NCI-H524 treated with DMSO at 0.1 percent for 48 hours (cell line): ENCODE measurements at regions not wholly inside any gene's neighbourhood (a gene's known extent, or its start where the extent isn't known, plus 50 kb on each side); places are given as distances from the start of the nearest gene placed in this dataset.

Source experiments
- DNase-seq: peaks from one replicate; lab custom pipeline; 2025; lab: John Stamatoyannopoulos, UW

DNA sequence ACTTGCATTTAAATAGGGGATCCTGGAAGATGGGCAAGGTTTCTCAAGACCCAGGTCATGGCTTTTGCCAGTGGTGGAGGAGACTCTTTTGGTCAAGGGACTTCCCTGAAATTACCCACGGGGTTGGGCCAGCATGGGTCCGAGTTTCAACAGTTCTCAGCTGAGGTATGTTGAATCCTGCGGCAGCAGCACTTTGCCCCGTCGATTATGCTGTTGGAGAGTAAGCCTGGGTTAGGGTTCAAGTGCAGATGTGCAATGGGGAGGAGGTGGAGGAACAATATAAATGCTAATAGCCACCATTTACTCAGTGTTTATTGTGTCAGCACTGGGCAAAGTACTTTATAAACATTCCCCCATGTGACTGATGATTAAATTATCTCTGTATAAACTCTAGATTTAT is 96.0 kb upstream of the GATA6 start:
- no peak for DNase-seq

DNA sequence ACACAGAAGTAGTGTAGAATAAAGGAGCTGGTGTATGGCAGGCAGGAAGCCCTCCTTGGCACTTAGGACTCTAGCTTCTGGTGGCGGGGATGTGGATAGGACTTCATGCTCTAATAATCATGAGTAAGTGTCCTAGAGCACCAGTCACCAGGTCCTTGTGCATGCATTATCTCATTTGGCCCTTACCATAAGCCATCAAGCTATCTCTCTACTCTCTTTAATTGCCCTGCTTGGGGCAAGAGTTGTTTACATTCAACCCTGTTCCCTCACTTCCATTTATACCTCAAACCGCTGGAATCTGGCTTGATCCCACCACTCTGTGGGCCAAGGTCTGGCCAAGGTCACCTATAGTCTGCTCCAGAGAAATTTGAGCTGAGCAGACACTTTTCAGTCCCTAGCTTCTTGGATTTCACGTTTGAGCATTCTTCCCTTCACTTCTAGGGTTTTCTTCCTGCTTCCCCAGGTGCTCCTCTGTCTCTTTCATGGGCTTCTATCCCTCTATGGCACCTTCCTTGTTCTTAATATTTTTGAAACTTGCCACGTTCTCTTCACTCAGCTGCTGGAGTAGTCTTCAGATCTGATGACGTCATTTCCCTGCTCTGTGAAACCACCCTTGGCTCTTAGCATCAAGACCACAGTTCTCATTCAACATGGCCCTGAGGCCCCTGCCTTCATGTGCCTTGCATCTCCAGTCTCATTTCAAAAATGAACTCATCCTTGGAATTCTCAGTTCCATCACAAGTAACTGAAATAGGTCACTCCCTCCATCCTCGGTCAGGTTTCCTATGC is 94.9 kb upstream of the GATA6 start:
- DNase-seq = no peak

- no peak for DNase-seq
Observed at GRCh38 chr18:22080035-22080434, 89.4 kb upstream of the GATA6 start.

DNA sequence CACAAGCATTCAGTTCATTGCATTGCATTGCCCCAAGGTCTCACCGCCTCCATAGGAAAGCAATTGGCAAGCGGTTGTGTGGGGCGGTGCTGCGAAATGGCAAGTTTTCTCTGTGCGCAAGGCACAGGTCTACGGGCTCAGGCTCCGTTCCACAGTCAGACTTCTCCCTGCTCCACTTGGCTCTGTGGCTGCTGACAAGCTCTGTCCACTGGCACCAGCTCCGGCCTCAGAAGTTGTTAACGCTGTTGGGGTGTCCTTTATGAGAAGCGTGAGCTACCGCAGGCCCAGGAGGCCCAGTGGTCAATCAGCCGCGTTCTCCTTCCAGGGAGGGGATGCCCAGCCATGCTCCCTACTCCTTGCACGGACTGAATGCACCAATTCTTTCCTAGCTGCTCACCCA is 87.0 kb upstream of the GATA6 start:
- no peak for DNase-seq

DNA sequence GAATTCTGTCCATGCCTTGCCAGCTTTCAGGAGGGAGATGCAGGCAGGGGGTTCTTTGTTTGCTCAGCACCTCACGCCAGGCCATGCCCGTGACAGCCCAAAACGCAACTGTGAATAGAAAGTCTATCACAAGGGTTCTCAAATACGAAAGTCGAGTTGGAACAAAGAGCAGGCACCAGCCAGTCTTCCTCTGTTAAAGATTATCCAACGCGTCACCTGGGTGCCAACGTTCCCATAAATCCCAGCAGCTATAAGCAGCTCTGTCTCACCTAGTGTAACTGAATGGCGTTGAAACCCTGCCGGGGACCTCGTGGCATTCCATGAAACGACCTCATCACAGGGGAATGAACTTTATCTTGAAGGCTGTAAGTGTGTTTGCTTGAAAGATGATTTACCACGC is 84.8 kb upstream of the GATA6 start:
- no peak for DNase-seq

DNA sequence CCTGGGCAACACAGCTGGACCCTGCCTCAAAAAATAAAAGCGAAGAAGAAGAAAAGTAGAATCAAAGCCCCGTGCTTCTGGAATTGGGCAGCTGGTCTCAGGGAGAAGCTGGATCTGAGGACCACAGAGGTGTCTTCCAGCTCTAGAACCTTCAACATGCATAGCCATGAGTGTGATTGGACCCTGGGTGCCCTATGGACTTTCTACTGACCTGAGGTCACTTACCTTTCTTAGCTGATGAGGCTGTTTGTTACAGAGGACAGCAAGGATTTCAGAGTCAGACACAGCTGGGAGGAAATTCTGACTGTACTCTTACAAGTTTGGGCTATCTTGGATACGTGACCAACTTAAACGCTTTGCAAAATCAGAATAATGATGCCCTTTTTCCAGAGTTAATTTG is 82.4 kb upstream of the GATA6 start:
- no peak for DNase-seq

DNA sequence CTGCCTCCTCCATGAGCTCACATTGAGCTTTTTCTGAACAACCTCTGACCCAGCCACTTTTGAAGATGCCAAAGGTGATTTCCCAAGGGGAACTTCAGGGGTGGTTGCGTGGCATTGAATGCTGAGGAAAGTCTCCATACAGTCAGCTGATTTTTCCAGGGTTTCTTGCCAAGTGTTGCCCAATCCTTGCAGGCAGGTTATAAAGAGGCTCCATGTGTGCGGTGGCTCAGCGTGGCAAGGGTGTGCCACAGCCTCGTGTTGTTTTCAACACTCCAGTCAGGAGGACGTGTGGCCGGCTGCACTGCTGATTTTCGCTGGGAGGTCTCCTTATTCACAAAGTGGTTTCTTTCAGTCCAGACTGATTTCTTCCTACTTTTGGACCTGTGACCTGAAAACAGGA is 81.4 kb upstream of the GATA6 start:
- no peak for DNase-seq

DNA sequence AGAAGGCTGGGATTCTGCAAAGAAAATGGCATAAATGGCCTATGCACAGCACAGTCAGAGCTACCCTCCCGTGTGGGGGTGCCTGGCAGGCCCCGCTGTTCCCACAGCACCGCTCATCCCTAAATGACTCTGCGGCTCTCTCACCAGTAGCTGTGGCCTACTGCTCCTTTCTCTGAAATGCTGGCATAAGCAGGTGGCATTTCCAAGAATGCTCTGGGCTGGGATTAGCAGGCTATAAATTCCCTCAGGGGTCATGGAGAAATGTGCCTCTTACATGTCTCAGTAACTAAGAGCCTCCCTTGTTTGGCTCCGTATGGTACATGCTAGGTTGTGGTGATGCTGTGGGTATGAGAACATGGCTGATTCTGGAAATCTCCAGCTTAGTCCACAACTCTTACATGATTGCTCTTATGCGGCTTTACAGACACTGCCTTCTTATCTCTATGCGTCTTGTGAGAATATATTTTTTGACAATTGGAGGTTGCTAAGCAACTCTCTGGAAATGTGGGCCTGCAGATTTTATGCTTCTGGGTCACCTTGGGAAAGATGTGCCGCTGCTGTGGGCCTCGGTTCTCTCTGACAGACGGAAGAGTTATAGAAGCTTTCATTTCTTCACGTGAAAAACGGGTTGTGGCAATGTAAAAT is 80.3 kb upstream of the GATA6 start:
- peak; percentile 80 for DNase-seq

DNA sequence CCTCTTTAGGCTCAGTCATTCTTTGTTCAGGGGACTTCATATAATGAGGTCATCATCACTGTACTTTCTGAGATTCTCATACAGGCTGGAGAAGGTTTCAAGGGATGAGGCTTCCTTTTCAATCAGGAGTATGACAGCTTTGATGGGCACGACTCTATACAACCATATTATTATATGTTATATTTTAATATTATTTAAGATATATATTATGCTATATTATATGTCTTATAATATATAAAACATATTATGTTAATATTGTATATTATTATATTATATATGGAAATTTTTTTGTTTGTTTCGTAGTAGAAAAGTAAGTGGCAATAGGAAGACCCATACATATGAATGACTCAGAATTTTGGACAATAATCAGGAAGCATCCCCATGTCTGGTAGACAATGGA is 78.0 kb upstream of the GATA6 start:
- DNase-seq = no peak

GRCh38 chr18:22093731-22094357 is 75.5 kb upstream of the GATA6 start:
- DNase-seq = no peak

GRCh38 chr18:22094358-22094734 is 75.0 kb upstream of the GATA6 start:
- peak; percentile 79 for DNase-seq

- DNase-seq = no peak
Observed at GRCh38 chr18:22098563-22098989, 70.8 kb upstream of the GATA6 start.

- DNase-seq = no peak
Observed at GRCh38 chr18:22099925-22100324, 69.5 kb upstream of the GATA6 start.

DNA sequence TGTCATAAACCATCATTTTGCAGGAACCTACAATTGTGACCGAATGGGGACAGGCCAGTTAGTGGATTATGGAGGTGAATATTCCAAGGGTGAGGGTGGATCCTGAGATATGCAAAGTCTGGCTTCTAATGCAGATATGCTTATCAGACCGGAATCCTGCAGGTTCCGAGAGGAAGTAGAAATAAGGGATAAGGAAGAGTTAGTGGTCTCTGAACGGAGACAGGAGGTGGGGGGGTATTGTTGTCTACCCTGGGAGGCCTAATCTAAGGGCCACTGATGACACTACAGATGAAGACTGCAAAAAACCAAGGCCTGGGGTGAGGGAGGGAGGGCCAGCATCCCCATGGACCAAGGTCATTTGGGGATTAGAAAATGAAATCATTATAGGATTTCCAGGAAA is 67.7 kb upstream of the GATA6 start:
- no peak for DNase-seq

GRCh38 chr18:22102953-22103646 is 66.3 kb upstream of the GATA6 start:
- DNase-seq = no peak

- DNase-seq = no peak
Observed at GRCh38 chr18:22103647-22104031, 65.8 kb upstream of the GATA6 start.

DNA sequence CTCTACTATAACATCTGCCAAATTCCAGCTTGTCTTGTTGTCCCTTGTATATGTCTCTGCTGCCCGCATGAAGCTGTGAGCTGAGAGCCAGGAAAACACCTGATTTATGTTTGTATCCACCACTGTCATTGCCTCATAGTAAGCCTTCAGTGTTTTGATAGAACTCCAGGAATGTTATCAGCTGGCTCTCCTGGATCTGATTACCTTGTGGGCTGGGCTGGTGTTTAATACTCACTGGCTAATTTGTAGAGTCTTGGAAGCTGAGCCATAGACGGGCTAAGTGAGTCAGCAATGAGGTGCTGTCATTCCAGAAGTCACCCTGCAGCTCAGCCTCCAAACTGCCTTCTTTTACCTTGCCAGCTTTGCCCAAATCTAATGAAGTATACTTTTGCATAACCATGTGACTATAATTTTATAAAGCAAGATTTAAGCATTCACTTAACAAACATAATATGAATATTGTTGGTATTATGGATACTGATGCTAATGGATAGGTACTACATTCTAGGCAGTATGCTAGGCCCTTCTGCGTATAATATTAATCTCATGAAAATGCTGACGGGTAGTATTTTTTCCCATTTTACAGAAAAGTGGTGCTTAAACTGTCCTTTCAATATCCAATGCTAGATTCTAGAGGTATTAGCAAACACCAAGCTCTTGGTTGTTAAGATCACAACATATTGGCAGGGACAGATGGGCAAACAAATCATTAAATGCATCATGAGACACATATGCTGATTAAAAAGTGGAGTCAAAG is 62.7 kb upstream of the GATA6 start:
- DNase-seq = peak; percentile 81

- peak; percentile 71 for DNase-seq
Observed at GRCh38 chr18:22108674-22109073, 60.7 kb upstream of the GATA6 start.

- no peak for DNase-seq
Observed at GRCh38 chr18:22109535-22109934, 59.9 kb upstream of the GATA6 start.

DNA sequence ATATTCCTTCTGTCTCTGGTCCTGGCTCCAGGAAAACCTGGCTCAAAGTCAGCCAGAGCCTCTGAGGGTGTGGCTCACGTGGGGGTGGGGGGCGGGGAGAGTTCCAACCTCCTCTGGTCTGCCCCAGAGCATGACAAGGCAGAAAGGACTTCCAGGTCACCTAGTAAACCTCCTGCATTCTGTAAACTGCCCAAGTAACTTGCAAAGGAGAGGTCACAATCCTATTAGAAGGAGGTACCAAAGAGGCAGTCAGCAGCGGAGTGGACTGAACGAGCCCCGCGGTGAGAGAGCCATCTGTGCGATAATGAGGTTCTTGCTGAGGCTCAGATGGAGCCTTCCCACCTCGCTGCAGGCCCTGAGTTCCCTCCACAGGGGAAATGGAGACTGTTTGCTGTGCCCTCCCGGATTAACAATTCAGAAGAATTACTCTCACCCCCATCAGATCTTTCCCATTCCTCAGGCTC is 58.9 kb upstream of the GATA6 start:
- peak; percentile 71 for DNase-seq

- no peak for DNase-seq
Observed at GRCh38 chr18:22112215-22112614, 57.2 kb upstream of the GATA6 start.
